Transverse colon (tissue), 4 donors: ENCODE measurements at regions not wholly inside any gene's neighbourhood (a gene's known extent, or its start where the extent isn't known, plus 50 kb on each side); places are given as distances from the start of the nearest gene placed in this dataset.

Experiments used
- DNase-seq: peaks from one replicate; pipeline ENCODE4 v3.0.0-alpha.2; 2019
- H3K27ac ChIP-seq, 4 donors: fragments of 200-600 bp; sonication (generic); 2 replicates each; pipeline ENCODE4 v1.5.1; 2016 to 2018; ENCODE audit warnings: inconsistent platforms in 4 of 4
- H3K27me3 ChIP-seq: fragments of 200-600 bp; sonication (generic); 2 replicates; pipeline ENCODE4 v1.5.1; 2017; ENCODE audit warnings: inconsistent platforms
- H3K36me3 ChIP-seq, 4 donors: fragments of 200-600 bp; sonication (generic); 2 replicates each; pipeline ENCODE4 v1.5.1; 2017 to 2019; ENCODE audit warnings: inconsistent platforms in 4 of 4
- H3K4me1 ChIP-seq, 4 donors: fragments of 200-600 bp; sonication (generic); 2 replicates each; pipeline ENCODE4 v1.5.1; 2017 to 2020; ENCODE audit warnings: inconsistent platforms in 4 of 4
- H3K4me3 ChIP-seq, 4 donors: fragments of 200-600 bp; sonication (generic); 1 replicate in 1 of 4; 2 replicates in 3 of 4; pipeline versions ENCODE4 v1.5.1 to v1.6.1; 2017 to 2019; ENCODE audit warnings: inconsistent platforms in 4 of 4
- H3K9me3 ChIP-seq, 2 donors: fragments of 200-600 bp; sonication (generic); 2 replicates each; pipeline ENCODE4 v1.5.1; 2017 to 2019; ENCODE audit warnings: inconsistent platforms in 2 of 2
- EP300 ChIP-seq: sonication (generic); formaldehyde crosslinking; IDR thresholded peaks from one replicate; pipeline ENCODE4 v1.6.1; 2017; ENCODE audit warnings: antibody characterized with exemption, low read depth
- POLR2A ChIP-seq: fragments of 450-650 bp; IDR thresholded peaks from one replicate; pipeline ENCODE4 v1.6.1; 2016; ENCODE audit warnings: antibody characterized with exemption, mild to moderate bottlenecking, moderate library complexity
- POLR2AphosphoS5 ChIP-seq, 3 donors: sonication (generic); formaldehyde crosslinking; IDR thresholded peaks; one replicate each; pipeline ENCODE4 v1.6.1; 2016; ENCODE audit warnings: antibody characterized with exemption in 3 of 3
- WGBS, 2 donors: methylation state at CpG; one replicate each; pipeline ENCODE4 v1.1.5; 2018; ENCODE audit warnings: low coverage in 1 of 2; 5-methylcytosine and 5-hydroxymethylcytosine counted together
- in situ Hi-C, 4 donors: fragments of 200-750 bp; cut with MboI; loops; one replicate each; pipeline versions ENCODE4 v1.15.0 to v1.15.1; 2017; ENCODE audit warnings: low sequenced_read_pairs in 3 of 4, low pct_ligation_motif_present in 1 of 4, low pct_unique_long_range_greater_than_20kb in 1 of 4
- intact Hi-C: fragments of 100-400 bp; cut with DNase I; formaldehyde crosslinking; loops from one replicate; pipeline ENCODE4 v1.15.1; 2023; ENCODE audit warnings: low total_unique reads
- TF ChIP-seq, protein P1 (sequence below), 5 experiments: fragments of 200-600 bp in 3 of 5; fragments of 450-650 bp in 2 of 5; sonication (generic) in 3 of 5; IDR thresholded peaks; 1 replicate in 2 of 5; 2 replicates in 3 of 5; pipeline ENCODE4 v1.5.1; 2016 to 2017; ENCODE audit warnings: antibody characterized with exemption in 5 of 5, inconsistent platforms in 3 of 5, mild to moderate bottlenecking in 2 of 5, moderate library complexity in 1 of 5

DNA sequence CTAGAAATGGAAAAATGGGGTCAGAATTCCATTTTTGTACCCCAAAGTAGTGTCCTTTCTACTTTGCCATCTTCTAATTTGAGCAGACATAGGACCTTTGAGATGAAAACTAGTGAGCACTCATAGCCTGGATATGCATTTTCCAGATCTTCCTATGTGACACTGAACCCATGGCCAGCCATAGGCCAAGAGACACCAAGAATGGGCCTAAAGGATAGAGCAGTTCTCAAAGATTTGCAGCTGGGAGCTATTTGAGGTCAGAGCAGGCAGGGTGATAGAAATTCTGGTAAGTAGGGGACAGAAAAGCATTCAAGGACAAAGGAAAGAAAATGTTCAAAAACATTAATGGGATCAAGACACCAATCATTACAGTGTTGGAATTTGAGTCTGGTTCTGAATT, 332.8 kb downstream of the MYCN start:
- no peak for DNase-seq

DNA sequence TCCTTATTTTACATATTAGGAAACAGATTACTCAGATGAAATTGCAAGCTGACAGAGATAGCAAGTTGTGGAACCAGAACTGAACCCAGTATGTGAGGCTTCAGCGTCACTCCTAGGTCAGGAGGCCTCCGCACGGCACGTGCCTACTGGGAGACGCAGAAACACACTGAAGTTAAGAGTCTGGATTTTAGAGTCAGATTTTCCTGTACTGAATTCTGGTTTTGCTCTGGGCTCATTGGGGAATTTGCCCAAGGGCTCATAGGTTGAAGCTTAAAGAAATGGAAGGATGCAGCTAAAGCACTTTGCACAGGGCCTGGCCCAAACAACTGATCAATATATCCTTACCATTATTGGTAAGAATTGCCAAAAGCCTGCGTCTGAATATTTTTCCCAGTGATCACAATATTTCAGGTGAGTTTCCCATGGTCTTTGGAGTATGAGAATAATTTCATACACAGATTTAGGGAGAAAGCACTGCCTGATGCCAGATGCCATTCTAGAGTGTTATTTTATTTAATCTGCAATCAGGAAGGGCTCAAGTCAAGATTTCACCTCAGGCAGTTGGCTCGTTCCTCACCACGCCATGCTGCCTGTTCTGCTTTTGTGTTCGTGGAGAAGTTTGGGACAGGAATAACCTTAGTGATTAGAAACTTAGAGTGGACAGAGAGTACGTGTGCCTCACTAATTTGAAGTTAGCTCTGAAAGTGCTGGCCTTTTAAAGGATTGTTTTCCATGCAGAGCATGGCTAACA, 331.9 kb downstream of the MYCN start:
- 80 to 86% methylated on average over 1 to 10 of the region's 10 CpGs for WGBS, 2 donors

More for the DNA sequence above, 332.8 kb downstream of the MYCN start:
- intact Hi-C loops: no loop called here
- in situ Hi-C loops: no loop called here
- TF ChIP-seq POLR2A: no peak
- no peak for TF ChIP-seq POLR2AphosphoS5 (IDR thresholded peaks at IDR 0.05)
- TF ChIP-seq EP300: no peak
- TF ChIP-seq, protein P1, sequence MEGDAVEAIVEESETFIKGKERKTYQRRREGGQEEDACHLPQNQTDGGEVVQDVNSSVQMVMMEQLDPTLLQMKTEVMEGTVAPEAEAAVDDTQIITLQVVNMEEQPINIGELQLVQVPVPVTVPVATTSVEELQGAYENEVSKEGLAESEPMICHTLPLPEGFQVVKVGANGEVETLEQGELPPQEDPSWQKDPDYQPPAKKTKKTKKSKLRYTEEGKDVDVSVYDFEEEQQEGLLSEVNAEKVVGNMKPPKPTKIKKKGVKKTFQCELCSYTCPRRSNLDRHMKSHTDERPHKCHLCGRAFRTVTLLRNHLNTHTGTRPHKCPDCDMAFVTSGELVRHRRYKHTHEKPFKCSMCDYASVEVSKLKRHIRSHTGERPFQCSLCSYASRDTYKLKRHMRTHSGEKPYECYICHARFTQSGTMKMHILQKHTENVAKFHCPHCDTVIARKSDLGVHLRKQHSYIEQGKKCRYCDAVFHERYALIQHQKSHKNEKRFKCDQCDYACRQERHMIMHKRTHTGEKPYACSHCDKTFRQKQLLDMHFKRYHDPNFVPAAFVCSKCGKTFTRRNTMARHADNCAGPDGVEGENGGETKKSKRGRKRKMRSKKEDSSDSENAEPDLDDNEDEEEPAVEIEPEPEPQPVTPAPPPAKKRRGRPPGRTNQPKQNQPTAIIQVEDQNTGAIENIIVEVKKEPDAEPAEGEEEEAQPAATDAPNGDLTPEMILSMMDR (IDR thresholded peaks at IDR 0.05): no peak
- Histone ChIP-seq H3K36me3 (no peaks in the 10 kb centered on the region), H3K27me3 (no peaks in the 10 kb centered on the region), H3K9me3 (no peaks in the 10 kb centered on the region), H3K4me1 (no peaks in the 10 kb centered on the region), H3K4me3 (no peak overlapping the region), H3K27ac (no peak overlapping the region)

GRCh38 chr2:16271231-16271896, 331.0 kb downstream of the MYCN start:
- Histone ChIP-seq H3K4me3 (no peak overlapping the region), H3K36me3 (no peaks in the 10 kb centered on the region), H3K4me1 (no peaks in the 10 kb centered on the region), H3K27ac (no peak overlapping the region), H3K9me3 (no peaks in the 10 kb centered on the region), H3K27me3 (no peaks in the 10 kb centered on the region)
- intact Hi-C loops: no loop called here
- in situ Hi-C loops: no loop called here
- TF ChIP-seq, protein P1 (IDR thresholded peaks at IDR 0.05): no peak
- TF ChIP-seq POLR2AphosphoS5 (IDR thresholded peaks at IDR 0.05) (no peak), POLR2A (no peak), EP300 (no peak)
- 58 to 86% methylated on average over 1 to 2 of the region's 2 CpGs for WGBS, 2 donors
- DNase-seq: no peak

More for the DNA sequence above, 331.9 kb downstream of the MYCN start:
- intact Hi-C loops (no loop called here), in situ Hi-C loops (no loop called here)
- no peak for DNase-seq
- TF ChIP-seq POLR2AphosphoS5 (IDR thresholded peaks at IDR 0.05): no peak
- TF ChIP-seq, protein P1 (IDR thresholded peaks at IDR 0.05): no peak
- TF ChIP-seq POLR2A: no peak
- TF ChIP-seq EP300: no peak
- H3K9me3 ChIP-seq: no peaks in the 10 kb centered on the region
- no peaks in the 10 kb centered on the region for H3K36me3 ChIP-seq
- H3K4me1 ChIP-seq: no peaks in the 10 kb centered on the region
- no peak overlapping the region for H3K27ac ChIP-seq
- no peak overlapping the region for H3K4me3 ChIP-seq
- no peaks in the 10 kb centered on the region for H3K27me3 ChIP-seq

- in situ Hi-C loops: no loop called here
- Histone ChIP-seq H3K9me3 (no peaks in the 10 kb centered on the region), H3K27ac (no peak overlapping the region), H3K36me3 (no peaks in the 10 kb centered on the region), H3K4me1 (no peaks in the 10 kb centered on the region), H3K27me3 (no peaks in the 10 kb centered on the region), H3K4me3 (no peak overlapping the region)
- intact Hi-C loops: no loop called here
- 87 to 92% methylated on average over 3 to 4 of the region's 4 CpGs for WGBS, 2 donors
- DNase-seq: no peak
- no peak for TF ChIP-seq POLR2AphosphoS5 (IDR thresholded peaks at IDR 0.05)
Measured at GRCh38 chr2:16270441-16270840, 330.1 kb downstream of the MYCN start.
